Natural killer cell (primary cell): ENCODE measurements at regions not wholly inside any gene's neighbourhood (a gene's known extent, or its start where the extent isn't known, plus 50 kb on each side); places are given as distances from the start of the nearest gene placed in this dataset.

Experiments used
- ATAC-seq, 3 donors: fragments of 150-1000 bp in 2 of 3; fragments of 200-7000 bp in 1 of 3; cut with Tn5 transposase; 1 replicate in 1 of 3; 2 replicates in 2 of 3; pipeline ENCODE4 v1.10.0; 2021; ENCODE audit warnings: mild to moderate bottlenecking in 2 of 3, moderate library complexity in 2 of 3
- DNase-seq, 2 donors: peaks; one replicate each; pipeline versions ENCODE4 v3.0.0 to v3.0.0-alpha.2; 2013 to 2021; ENCODE audit warnings: mixed read lengths in 1 of 2
- H3K27ac ChIP-seq: one replicate; pipeline ENCODE4 v1.5.1; 2013; ENCODE audit warnings: mild to moderate bottlenecking, low read length
- H3K27me3 ChIP-seq: one replicate; pipeline ENCODE4 v1.6.1; 2013; ENCODE audit warnings: low read length; ENCODE audit not compliant: control insufficient read depth, insufficient read depth
- H3K36me3 ChIP-seq: one replicate; pipeline ENCODE4 v1.6.1; 2013; ENCODE audit warnings: low read length; ENCODE audit not compliant: control insufficient read depth, insufficient read depth
- H3K4me1 ChIP-seq: one replicate; pipeline ENCODE4 v1.6.1; 2013; ENCODE audit warnings: low read length; ENCODE audit not compliant: control insufficient read depth, insufficient read depth
- H3K4me3 ChIP-seq: one replicate; pipeline ENCODE4 v1.5.1; 2013; ENCODE audit warnings: low read length
- H3K9me3 ChIP-seq: one replicate; pipeline ENCODE4 v1.6.1; 2013; ENCODE audit warnings: low read length; ENCODE audit not compliant: control insufficient read depth, insufficient read depth
- H3K27ac Mint-ChIP-seq, 2 donors: one replicate each; pipeline ENCODE4 v1.8.0; 2022; ENCODE audit warnings: mild to moderate bottlenecking in 2 of 2, mixed read lengths in 2 of 2, moderate library complexity in 1 of 2
- H3K27me3 Mint-ChIP-seq, 2 donors: one replicate each; pipeline ENCODE4 v1.8.0; 2022; ENCODE audit warnings: low read depth in 2 of 2, mixed read lengths in 2 of 2
- H3K36me3 Mint-ChIP-seq: one replicate; pipeline ENCODE4 v1.8.0; 2022; ENCODE audit warnings: mixed read lengths
- H3K4me1 Mint-ChIP-seq, 2 donors: one replicate each; pipeline ENCODE4 v1.8.0; 2022; ENCODE audit warnings: mixed read lengths in 2 of 2
- H3K4me3 Mint-ChIP-seq: one replicate; pipeline ENCODE4 v1.8.0; 2022; ENCODE audit warnings: mild to moderate bottlenecking, moderate library complexity, mixed read lengths
- H3K9me3 Mint-ChIP-seq, 2 donors: one replicate each; pipeline ENCODE4 v1.8.0; 2022; ENCODE audit warnings: mixed read lengths in 2 of 2
- WGBS: methylation state at CpG from one replicate; pipeline ENCODE4 v1.1.7; 2013; ENCODE audit warnings: missing lambda C conversion rate; ENCODE audit not compliant: insufficient coverage; 5-methylcytosine and 5-hydroxymethylcytosine counted together
- intact Hi-C: fragments of 100-400 bp; cut with micrococcal nuclease; formaldehyde crosslinking; loops from one replicate; pipeline ENCODE4 v1.14.2; 2022
- TF ChIP-seq, protein P1 (sequence below): fragments of 200-600 bp; IDR thresholded peaks from one replicate; pipeline ENCODE4 v1.8.0; 2022; ENCODE audit warnings: antibody characterized with exemption

- no peak for ATAC-seq
- Mint-ChIP-seq H3K36me3 (peaks cover 7% of the 10 kb centered on the region), H3K27ac (no peak overlapping the region), H3K27me3 (no peaks in the 10 kb centered on the region), H3K4me1 (no peaks in the 10 kb centered on the region), H3K9me3 (peaks cover 12 to 21% of the 10 kb centered on the region in 2 donors), H3K4me3 (no peak overlapping the region)
- Histone ChIP-seq H3K4me3 (no peak overlapping the region), H3K9me3 (peaks cover 3% of the 10 kb centered on the region), H3K27me3 (no peaks in the 10 kb centered on the region), H3K36me3 (no peaks in the 10 kb centered on the region), H3K4me1 (no peaks in the 10 kb centered on the region), H3K27ac (no peak overlapping the region)
- WGBS, result 100% methylated on average over 1 of the region's 1 CpG
- intact Hi-C loops, result no loop called here
- TF ChIP-seq, protein P1, sequence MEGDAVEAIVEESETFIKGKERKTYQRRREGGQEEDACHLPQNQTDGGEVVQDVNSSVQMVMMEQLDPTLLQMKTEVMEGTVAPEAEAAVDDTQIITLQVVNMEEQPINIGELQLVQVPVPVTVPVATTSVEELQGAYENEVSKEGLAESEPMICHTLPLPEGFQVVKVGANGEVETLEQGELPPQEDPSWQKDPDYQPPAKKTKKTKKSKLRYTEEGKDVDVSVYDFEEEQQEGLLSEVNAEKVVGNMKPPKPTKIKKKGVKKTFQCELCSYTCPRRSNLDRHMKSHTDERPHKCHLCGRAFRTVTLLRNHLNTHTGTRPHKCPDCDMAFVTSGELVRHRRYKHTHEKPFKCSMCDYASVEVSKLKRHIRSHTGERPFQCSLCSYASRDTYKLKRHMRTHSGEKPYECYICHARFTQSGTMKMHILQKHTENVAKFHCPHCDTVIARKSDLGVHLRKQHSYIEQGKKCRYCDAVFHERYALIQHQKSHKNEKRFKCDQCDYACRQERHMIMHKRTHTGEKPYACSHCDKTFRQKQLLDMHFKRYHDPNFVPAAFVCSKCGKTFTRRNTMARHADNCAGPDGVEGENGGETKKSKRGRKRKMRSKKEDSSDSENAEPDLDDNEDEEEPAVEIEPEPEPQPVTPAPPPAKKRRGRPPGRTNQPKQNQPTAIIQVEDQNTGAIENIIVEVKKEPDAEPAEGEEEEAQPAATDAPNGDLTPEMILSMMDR, result no peak
- DNase-seq, result no peak
Observed at GRCh38 chr4:160485071-160485687, 1382.3 kb downstream of the RAPGEF2 start.

- Mint-ChIP-seq H3K27ac (no peak overlapping the region), H3K9me3 (peaks cover 13 to 14% of the 10 kb centered on the region in 2 donors), H3K4me3 (no peak overlapping the region), H3K4me1 (no peaks in the 10 kb centered on the region), H3K36me3 (peaks cover 13% of the 10 kb centered on the region), H3K27me3 (no peaks in the 10 kb centered on the region)
- intact Hi-C loops, result no loop called here
- no peaks in the 10 kb centered on the region for H3K36me3 ChIP-seq
- H3K9me3 ChIP-seq, result peaks cover 6% of the 10 kb centered on the region
- H3K4me3 ChIP-seq, result no peak overlapping the region
- TF ChIP-seq, protein P1, result no peak
- no peaks in the 10 kb centered on the region for H3K4me1 ChIP-seq
- ATAC-seq (no peak), DNase-seq (no peak)
- H3K27me3 ChIP-seq, result no peaks in the 10 kb centered on the region
- H3K27ac ChIP-seq, result no peak overlapping the region
Observed at GRCh38 chr4:160492181-160492580, 1389.3 kb downstream of the RAPGEF2 start.

DNA sequence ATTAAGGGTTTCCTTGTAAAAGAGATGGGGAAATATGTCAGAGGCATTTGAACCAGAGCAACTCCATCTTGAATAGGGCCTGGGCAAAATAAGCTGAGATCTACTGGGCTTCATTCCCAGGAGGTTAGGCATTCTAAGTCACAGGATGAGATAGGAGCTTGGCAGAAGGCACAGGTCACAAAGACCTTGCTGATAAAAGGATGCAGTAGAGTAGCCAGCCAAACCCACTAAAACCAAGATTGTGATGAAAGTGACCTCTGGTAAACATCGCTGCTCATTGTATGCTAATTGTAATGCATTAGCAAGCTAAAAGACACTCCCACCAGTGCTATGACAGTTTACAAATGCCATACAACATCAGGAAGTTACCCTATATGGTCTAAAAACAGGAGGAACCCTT, 1390.3 kb downstream of the RAPGEF2 start:
- peaks cover 13% of the 10 kb centered on the region for H3K36me3 Mint-ChIP-seq
- no peak overlapping the region for H3K4me3 Mint-ChIP-seq
- no peaks in the 10 kb centered on the region for H3K27me3 ChIP-seq

More for the DNA sequence above, 1390.3 kb downstream of the RAPGEF2 start:
- TF ChIP-seq, protein P1, result no peak
- ATAC-seq (no peak), DNase-seq (no peak)
- intact Hi-C loops, result no loop called here
- peaks cover 13 to 14% of the 10 kb centered on the region in 2 donors for H3K9me3 Mint-ChIP-seq
- H3K9me3 ChIP-seq, result peaks cover 3% of the 10 kb centered on the region
- no peak overlapping the region for H3K27ac Mint-ChIP-seq
- H3K4me1 ChIP-seq, result no peaks in the 10 kb centered on the region
- no peak overlapping the region for H3K27ac ChIP-seq
- no peak overlapping the region for H3K4me3 ChIP-seq
- no peaks in the 10 kb centered on the region for H3K4me1 Mint-ChIP-seq
- 92% methylated on average over 1 of the region's 1 CpG for WGBS
- H3K36me3 ChIP-seq, result no peaks in the 10 kb centered on the region
- no peaks in the 10 kb centered on the region for H3K27me3 Mint-ChIP-seq
